Fibroblast of peridontal ligament (primary cell): ENCODE measurements at regions not wholly inside any gene's neighbourhood (a gene's known extent, or its start where the extent isn't known, plus 50 kb on each side); places are given as distances from the start of the nearest gene placed in this dataset.
A peak's percentile ranks its signal among the peaks of the same experiment; 100 is the strongest.
"Not testable (repeated sequence)": the region's sequence is repeated elsewhere in the genome, so short reads cannot be mapped to it uniquely, and the experiment has no call there.

Experiments used
- DNase-seq: peaks from one replicate; pipeline ENCODE4 v3.0.0-alpha.2; 2010; ENCODE audit errors: extremely low read depth

- no peak for DNase-seq
Observed at GRCh38 chr14:94836849-94837248, 66.9 kb upstream of the GSC start.

- no peak for DNase-seq
Observed at GRCh38 chr14:94833633-94834032, 63.7 kb upstream of the GSC start.

GRCh38 chr14:94831085-94831484 lies 61.2 kb upstream of the GSC start:
- DNase-seq: no peak

- DNase-seq: no peak
Observed at GRCh38 chr14:94827711-94828447, 58.0 kb upstream of the GSC start.

- DNase-seq: no peak
Observed at GRCh38 chr14:94826774-94827173, 56.9 kb upstream of the GSC start.

GRCh38 chr14:94823556-94824341 lies 53.8 kb upstream of the GSC start:
- DNase-seq: peak; percentile 7

- DNase-seq: no peak
Observed at GRCh38 chr14:94821705-94822104, 51.8 kb upstream of the GSC start.

GRCh38 chr14:94820932-94821331 lies 51.0 kb upstream of the GSC start:
- DNase-seq: not testable (repeated sequence)
